Stimulated activated CD8-positive, alpha-beta memory T cell treated with anti-CD3 and anti-CD28 coated beads, Interleukin-12 subunit alpha, Interleukin-12 subunit beta, amount 100 ng/mL, for 24 hours (primary cell): ENCODE measurements at regions not wholly inside any gene's neighbourhood (a gene's known extent, or its start where the extent isn't known, plus 50 kb on each side); places are given as distances from the start of the nearest gene placed in this dataset.

Source experiments
- DNase-seq: peaks from one replicate; pipeline ENCODE4 v3.0.0-alpha.2; 2020; ENCODE audit errors: extremely low read depth

- no peak for DNase-seq
These were observed 141.5 kb downstream of the RRAGC start for GRCh38 chr1:38718031-38718430.

- no peak for DNase-seq
These were observed 143.3 kb downstream of the RRAGC start for GRCh38 chr1:38716229-38716628.

GRCh38 chr1:38715415-38715814 is 144.2 kb downstream of the RRAGC start:
- no peak for DNase-seq

GRCh38 chr1:38712046-38712445 is 147.5 kb downstream of the RRAGC start:
- DNase-seq, result no peak

GRCh38 chr1:38708701-38709258 is 150.8 kb downstream of the RRAGC start:
- DNase-seq, result no peak

GRCh38 chr1:38701088-38701487 is 158.5 kb downstream of the RRAGC start:
- DNase-seq, result no peak

GRCh38 chr1:38700077-38700470 is 159.5 kb downstream of the RRAGC start:
- DNase-seq, result no peak

GRCh38 chr1:38699330-38700076 is 160.1 kb downstream of the RRAGC start:
- DNase-seq, result no peak

- no peak for DNase-seq
These were observed 162.2 kb downstream of the RRAGC start for GRCh38 chr1:38697387-38697786.

GRCh38 chr1:38696371-38696770 is 163.2 kb downstream of the RRAGC start:
- DNase-seq, result no peak

- no peak for DNase-seq
These were observed 165.8 kb downstream of the RRAGC start for GRCh38 chr1:38693759-38694158.

- DNase-seq, result no peak
These were observed 166.5 kb downstream of the RRAGC start for GRCh38 chr1:38693031-38693430.

GRCh38 chr1:38690790-38691449 is 168.7 kb downstream of the RRAGC start:
- no peak for DNase-seq

- no peak for DNase-seq
These were observed 172.7 kb downstream of the RRAGC start for GRCh38 chr1:38686927-38687255.

- DNase-seq, result no peak
These were observed 173.2 kb downstream of the RRAGC start for GRCh38 chr1:38686167-38686926.

- DNase-seq, result no peak
These were observed 174.2 kb downstream of the RRAGC start for GRCh38 chr1:38685388-38685787.

GRCh38 chr1:38680801-38681510 is 178.6 kb downstream of the RRAGC start:
- no peak for DNase-seq

- DNase-seq, result no peak
These were observed 181.8 kb downstream of the RRAGC start for GRCh38 chr1:38677756-38678155.

- DNase-seq, result no peak
These were observed 182.3 kb downstream of the RRAGC start for GRCh38 chr1:38677311-38677710.

GRCh38 chr1:38672692-38673091 is 186.9 kb downstream of the RRAGC start:
- DNase-seq, result no peak

GRCh38 chr1:38671221-38671620 is 188.4 kb downstream of the RRAGC start:
- DNase-seq, result no peak

- DNase-seq, result no peak
These were observed 188.9 kb downstream of the RRAGC start for GRCh38 chr1:38670544-38671122.
